ENCODE measurements at regions not wholly inside any gene's neighbourhood (a gene's known extent, or its start where the extent isn't known, plus 50 kb on each side); places are given as distances from the start of the nearest gene placed in this dataset.

- ChIA-PET CTCF (no interaction called here), POLR2A (no interaction called here)
- TF ChIP-seq ESRRA (CRISPR knock-in tag; IDR thresholded peaks at IDR 0.05; ENCODE audit: borderline replicate concordance) = no peak
- TF ChIP-seq TCF7 (CRISPR knock-in tag; IDR thresholded peaks at IDR 0.05; ENCODE audit: low read depth) = no peak
- no peak for TF ChIP-seq E2F4 (CRISPR knock-in tag; IDR thresholded peaks at IDR 0.05; ENCODE audit: borderline replicate concordance, low read depth)
- no peak for TF ChIP-seq KAT7 (CRISPR knock-in tag; IDR thresholded peaks at IDR 0.05; ENCODE audit: borderline replicate concordance)
- TF ChIP-seq FOXP4 (CRISPR knock-in tag; IDR thresholded peaks at IDR 0.05) = no peak
- no peak for TF ChIP-seq ZBTB21 (CRISPR knock-in tag; IDR thresholded peaks at IDR 0.05; ENCODE audit: borderline replicate concordance)
- no peak for TF ChIP-seq SMAD4 (CRISPR knock-in tag; IDR thresholded peaks at IDR 0.05)
- no peak for TF ChIP-seq ERG (CRISPR knock-in tag; IDR thresholded peaks at IDR 0.05)
- no peak for TF ChIP-seq ZNF425 (CRISPR knock-in tag; conservative IDR thresholded peaks at IDR 0.05)
- Mint-ChIP-seq H3K9me3 (no peaks in the 10 kb centered on the region), H3K4me1 (peaks cover 13% of the 10 kb centered on the region), H3K27me3 (ENCODE audit: low read depth) (no peaks in the 10 kb centered on the region), H3K36me3 (no peaks in the 10 kb centered on the region), H3K27ac (no peak overlapping the region), H3K4me3 (no peak overlapping the region)
- ATAC-seq = no peak
- DNase-seq (ENCODE audit: low spot score) = no peak
Observed at GRCh38 chr4:13316354-13316753, 167.8 kb downstream of the RAB28 start.

- H3K4me1 Mint-ChIP-seq = peaks cover 18% of the 10 kb centered on the region
- ATAC-seq = no peak
- CTCF ChIA-PET = interaction anchor here (0.5 kb wide), 1 partner anchor 81 kb away, joined by 3 read pairs; no protein-coding TSS in a partner anchor
- no peak for TF ChIP-seq STAT6 (CRISPR knock-in tag; conservative IDR thresholded peaks at IDR 0.05; ENCODE audit: low read depth)
- TF ChIP-seq FOXP1 (CRISPR knock-in tag; IDR thresholded peaks at IDR 0.05; ENCODE audit: borderline replicate concordance) = no peak
- no peak for TF ChIP-seq ZBTB21 (CRISPR knock-in tag; IDR thresholded peaks at IDR 0.05; ENCODE audit: borderline replicate concordance)
- no peak for TF ChIP-seq PREB (CRISPR knock-in tag; IDR thresholded peaks at IDR 0.05; ENCODE audit: borderline replicate concordance)
- no peak for TF ChIP-seq ZNF219 (CRISPR knock-in tag; IDR thresholded peaks at IDR 0.05; ENCODE audit: borderline replicate concordance)
- no peak for TF ChIP-seq MXD4 (CRISPR knock-in tag; IDR thresholded peaks at IDR 0.05; ENCODE audit: borderline replicate concordance)
- no peak for TF ChIP-seq ZNF317 (CRISPR knock-in tag; IDR thresholded peaks at IDR 0.05; ENCODE audit: borderline replicate concordance, low read depth)
- no peak for TF ChIP-seq EMX1 (CRISPR knock-in tag; IDR thresholded peaks at IDR 0.05)
- TF ChIP-seq ZNF512 (CRISPR knock-in tag; IDR thresholded peaks at IDR 0.05; ENCODE audit: borderline replicate concordance) = no peak
- TF ChIP-seq CREB1 (CRISPR knock-in tag; IDR thresholded peaks at IDR 0.05) = no peak
- no peak for TF ChIP-seq NFYB (CRISPR knock-in tag; conservative IDR thresholded peaks at IDR 0.05; ENCODE audit: low read depth)
- no peak for TF ChIP-seq PRRX2 (CRISPR knock-in tag; IDR thresholded peaks at IDR 0.05)
Observed at GRCh38 chr4:13313856-13314255, 170.3 kb downstream of the RAB28 start.

More at GRCh38 chr4:13313856-13314255, 170.3 kb downstream of the RAB28 start:
- H3K4me3 Mint-ChIP-seq = no peak overlapping the region
- no peaks in the 10 kb centered on the region for H3K9me3 Mint-ChIP-seq
- H3K36me3 Mint-ChIP-seq = no peaks in the 10 kb centered on the region
- POLR2A ChIA-PET = no interaction called here
- no peaks in the 10 kb centered on the region for H3K27me3 Mint-ChIP-seq (ENCODE audit: low read depth)
- H3K27ac Mint-ChIP-seq = no peak overlapping the region
- DNase-seq (ENCODE audit: low spot score) = no peak
